AML-193 (cell line): ENCODE measurements at regions not wholly inside any gene's neighbourhood (a gene's known extent, or its start where the extent isn't known, plus 50 kb on each side); places are given as distances from the start of the nearest gene placed in this dataset.
"Not testable (repeated sequence)": the region's sequence is repeated elsewhere in the genome, so short reads cannot be mapped to it uniquely, and the experiment has no call there.

Experiments
- DNase-seq, 2 experiments: peaks; one replicate each; lab custom pipeline; 2025; lab: John Stamatoyannopoulos, UW

DNA sequence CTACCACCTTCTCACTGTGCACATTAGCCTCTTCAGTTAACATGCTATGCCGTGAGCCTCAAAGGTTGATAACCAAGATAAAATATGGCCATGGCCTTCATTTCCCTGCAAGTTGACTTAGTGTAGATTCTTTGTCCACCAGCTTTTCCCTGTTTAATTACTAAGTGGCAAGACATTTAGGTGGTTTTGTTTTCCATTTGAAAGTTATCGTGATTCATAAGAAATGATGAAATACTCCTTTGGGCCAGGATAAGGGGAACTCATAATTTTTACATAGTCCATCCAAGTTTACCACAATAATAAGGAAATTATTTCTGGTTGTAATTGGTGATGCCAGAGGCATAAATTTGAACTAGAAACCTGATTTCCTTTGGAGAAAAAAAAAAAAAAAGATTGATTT is 609.6 kb downstream of the TAF11L14 start:
- no peak for DNase-seq

DNA sequence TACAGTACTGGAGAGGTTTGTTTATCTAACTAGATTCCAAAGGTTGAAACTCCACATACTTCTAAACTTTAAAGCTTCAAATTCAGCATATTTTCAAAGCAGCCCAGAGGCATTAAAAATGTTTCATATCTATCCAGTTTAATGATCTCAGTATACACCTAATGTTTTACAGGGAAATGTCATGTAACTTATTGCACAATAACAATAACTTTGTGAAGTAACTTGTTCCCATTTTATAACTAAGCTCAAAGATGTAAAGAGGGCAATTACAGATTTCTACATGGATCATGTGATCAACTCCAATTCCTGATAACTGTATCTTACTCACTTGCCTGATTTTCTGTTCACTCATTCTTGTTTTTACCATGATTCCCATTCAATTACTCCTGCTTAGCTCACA is 610.0 kb downstream of the TAF11L14 start:
- no peak for DNase-seq

DNA sequence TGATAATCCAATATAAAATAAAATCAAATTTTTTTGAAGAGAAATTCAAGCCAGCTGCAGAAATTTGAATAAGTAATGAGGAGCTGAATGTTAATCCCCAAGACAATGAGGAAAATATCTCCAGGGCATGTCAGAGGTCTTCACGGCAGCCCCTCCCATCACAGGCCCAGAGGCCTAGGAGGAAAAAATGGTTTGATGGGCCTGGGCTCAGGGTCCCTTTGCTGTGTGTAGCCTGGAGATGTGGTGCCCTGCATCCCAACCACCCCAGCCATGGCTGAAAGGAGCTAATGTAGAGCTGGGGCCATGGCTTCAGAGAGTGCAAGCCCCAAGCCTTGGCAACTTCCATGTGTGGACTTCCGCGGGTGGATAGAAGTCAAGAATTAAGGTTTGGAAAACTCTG is 618.3 kb downstream of the TAF11L14 start:
- no peak for DNase-seq

DNA sequence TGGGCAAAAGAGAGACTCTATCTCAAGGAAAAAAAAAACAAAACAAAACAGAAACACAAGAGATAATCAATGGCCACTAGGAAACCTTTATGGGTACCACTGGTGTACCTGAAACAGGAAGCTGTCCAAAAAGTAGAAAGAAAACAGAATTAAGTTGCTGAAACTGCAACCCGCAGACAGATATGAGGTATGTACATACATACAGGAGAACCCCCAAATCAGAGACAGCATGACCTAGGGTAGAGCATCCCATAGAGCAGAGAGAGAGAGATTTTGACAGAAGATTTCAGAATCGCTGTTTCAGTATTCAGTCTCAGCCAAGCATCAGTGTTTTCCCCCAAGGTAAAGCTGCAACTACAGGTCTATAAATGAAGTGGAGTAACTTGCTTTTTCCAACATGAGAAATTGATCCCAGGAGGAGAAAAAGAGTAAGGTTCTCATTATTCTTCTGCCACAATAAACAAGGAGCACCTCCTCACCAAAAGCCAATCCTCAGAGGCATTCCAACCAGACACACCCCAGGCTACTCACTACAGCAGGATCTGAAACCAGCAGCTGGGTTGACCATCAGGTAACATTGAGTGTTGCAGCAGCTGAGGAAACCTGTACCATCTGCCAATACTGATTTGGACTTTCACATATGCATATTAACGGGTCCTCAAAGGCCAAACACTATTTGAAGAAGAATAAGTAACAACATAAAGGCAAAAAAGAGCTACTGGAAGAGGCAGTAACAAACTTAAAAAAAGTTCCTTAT is 630.0 kb downstream of the TAF11L14 start:
- DNase-seq, result no peak

DNA sequence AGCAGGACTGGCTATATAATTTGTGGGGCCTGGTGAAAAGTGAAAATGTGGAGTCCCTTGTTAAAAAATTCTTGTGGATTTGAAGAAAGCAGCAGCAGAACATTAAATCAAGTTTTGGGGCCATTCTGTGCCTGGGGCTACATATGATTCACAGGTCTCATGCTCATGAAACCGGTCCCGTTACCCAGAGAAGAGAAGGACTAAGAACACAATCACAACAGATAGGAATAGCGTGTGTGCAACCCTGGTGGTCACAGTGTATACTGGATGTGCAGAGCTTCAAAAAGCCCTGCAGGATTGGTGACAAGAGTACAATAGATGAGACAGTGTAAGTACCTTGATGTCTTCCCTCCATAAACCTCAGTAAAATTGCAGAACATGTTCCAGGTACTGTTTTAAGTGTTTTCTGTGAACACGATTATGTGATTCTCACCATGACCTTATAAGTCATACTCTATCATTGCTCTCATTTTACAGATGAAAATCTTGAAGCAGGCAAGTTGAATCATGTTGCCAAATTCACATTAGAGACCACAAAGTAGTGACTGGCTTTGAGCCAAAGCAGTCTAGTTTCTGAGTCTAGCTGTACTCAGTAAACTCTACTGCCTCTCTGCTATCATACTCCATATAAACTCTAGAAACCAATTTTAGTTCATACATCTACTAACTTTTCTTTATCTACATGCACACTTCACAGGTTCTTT is 636.5 kb downstream of the TAF11L14 start:
- no peak for DNase-seq

DNA sequence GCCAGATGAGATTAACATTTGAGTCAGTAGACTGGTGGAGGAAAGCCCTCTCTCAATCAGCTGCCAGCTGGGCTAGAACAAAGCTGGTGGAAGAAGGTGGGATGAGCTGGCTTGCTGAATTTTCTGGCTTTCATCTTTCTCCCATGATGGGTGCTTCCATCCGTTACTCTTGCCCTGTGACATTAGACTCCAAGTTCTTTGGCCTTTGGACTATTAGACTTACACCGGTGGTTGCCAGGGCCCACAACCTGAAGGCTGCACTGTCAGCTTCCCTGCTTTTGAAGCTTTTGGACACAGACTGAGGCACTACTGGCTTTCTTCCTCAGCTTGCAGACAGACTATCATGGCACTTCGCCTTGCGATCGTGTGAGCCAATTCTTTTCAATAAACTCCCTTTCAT is 642.7 kb downstream of the TAF11L14 start:
- DNase-seq, result no peak

DNA sequence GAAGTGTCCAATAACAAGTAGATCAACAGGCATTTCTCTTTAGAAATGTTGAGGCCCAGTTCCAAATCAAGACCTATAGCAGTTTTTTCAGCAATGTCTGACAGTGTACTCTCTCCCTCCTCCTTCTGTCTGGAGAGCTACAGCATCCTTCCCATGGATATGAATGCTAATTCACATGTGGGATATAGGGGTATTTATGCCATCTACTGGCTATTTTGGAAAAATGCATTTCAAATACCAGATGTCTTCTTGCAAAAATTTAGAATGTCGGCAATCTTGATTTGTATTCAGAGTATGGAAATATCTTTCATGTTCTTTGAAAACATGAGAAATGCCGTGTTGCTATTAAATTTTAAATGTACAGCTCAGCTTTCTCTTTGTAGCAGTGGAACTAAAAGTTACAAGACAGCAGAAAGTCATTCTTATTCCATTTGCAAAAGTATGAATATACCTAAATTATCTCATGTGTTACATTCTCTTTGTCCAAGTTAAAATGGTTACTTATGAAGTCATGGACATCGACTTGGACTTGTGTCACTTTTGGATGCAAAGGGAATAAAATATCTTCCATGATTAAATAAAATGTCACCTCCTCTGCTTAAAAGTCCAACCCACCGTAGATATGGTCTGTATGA is 647.8 kb downstream of the TAF11L14 start:
- peak; percentile 20 to 38 for DNase-seq

DNA sequence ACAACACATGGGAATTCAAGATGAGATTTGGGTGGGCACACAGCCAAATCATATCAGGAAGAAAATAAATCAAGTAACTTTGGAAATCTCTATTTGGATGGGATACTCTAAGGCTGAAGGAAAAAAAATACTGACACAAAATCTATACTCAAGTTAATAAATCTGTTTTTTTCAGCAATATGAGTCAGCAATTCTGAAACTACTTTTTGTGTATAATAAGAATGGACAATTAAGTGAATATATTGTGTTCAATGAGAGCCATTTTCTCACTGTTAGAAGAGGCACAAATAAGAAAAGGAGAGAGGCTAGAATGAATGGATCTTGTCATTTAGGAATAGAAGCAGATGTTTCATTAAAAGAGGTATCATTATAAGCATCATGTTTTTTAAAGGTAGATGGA is 651.0 kb downstream of the TAF11L14 start:
- no peak for DNase-seq

DNA sequence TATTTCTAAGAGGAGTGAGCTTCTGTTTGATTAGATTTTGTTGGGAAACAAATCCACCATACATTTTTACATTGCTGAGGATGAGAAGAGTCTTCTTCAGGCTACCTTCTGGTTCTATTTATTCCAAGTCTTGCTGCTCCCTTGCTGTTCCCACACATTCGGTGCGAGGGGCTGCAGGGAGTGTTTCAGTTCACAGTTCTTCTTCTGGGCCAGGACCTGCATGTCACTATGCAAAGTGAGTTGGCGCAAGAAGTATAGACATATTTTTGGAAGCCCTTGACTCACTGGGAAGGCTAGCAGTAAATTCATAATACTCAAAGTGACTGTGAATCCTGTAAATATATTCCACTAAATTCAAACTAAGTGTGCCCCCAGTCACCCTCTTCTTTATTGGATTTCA is 657.9 kb downstream of the TAF11L14 start:
- no peak for DNase-seq

DNA sequence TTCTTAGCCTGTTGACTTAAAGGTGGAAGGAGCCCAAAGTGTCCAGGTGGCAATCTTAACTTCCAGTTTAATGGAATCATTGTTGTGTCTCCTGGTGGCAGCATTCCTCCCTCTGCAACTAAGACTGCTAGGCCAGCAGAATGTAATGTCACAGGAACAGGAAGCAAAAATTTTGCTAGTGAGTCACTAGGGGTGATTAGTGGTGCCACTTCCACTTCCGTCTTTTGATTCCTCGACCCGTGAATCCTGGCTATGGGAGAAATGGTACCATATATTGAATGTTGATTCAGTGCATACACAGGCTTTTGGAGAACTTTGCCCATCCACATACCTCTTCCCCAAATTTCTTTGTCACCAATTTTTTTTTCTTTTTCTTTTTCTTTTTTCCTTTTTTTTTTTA is 661.4 kb downstream of the TAF11L14 start:
- DNase-seq, result not testable (repeated sequence)

DNA sequence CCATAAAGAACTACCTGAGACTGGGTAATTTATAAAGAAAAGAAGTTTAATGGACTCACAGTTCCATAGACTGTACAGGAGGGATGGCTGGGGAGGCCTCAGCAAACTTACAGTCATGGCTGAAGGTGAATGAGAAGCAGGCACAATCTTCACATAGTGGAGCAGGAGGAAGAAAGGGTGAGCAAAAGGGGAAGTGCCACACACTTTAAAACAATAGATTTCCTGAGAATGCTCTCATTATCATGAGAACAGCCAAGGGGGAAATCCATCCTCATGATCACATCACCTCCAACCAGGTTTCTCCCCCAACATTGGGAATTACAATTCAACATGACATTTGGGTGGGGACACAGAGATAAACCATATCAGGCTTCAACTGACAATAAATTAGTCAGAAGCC is 664.9 kb downstream of the TAF11L14 start:
- DNase-seq, result no peak

DNA sequence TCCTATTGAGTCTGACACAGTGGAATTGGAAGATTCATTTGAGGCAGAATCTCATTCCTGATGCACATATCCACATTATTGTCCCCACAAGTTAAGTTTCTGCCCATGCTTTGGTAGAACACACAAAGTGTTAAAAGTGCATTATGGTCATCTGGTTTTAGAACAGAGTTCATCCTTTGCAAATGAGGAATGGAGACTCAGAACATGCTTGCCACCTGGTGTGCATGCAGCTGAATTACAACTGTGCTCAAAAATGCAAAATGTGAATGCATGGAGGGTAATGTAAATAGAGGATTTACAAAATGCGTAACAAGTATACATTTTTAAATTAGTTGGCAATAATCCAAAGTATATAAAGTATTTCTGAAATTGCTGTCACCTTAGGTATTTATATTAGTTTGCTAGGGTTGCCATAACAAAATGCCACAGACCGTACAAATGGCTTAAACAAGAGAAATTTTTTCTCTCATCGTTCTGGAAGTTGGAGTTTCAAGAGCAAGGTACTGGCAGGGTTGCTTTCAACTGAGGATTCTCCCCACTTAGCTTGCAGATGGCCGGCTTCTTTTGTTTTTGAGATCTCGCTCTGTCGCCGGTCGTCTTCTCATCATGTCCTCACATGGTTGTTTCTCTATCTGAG is 671.1 kb downstream of the TAF11L14 start:
- DNase-seq, result peak; percentile 3 to 9

DNA sequence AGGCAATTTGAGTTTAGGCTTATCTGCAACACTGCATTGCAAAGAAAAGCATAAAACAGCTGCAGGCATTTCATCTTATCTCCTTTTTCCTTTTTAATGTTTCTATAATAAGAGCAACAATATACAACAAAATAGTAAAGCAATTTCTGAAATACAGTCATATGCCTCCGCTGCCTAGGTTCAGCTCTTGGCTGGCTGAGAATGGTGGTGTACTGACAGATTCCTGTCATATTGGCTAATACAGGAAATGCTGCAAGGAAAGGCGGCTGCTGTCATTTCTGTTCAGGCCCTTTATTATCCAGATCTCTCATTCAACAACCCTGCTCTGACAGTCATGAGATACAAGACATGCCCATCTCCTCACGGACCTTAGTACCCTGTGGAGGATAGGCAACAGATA is 677.0 kb downstream of the TAF11L14 start:
- no peak for DNase-seq

DNA sequence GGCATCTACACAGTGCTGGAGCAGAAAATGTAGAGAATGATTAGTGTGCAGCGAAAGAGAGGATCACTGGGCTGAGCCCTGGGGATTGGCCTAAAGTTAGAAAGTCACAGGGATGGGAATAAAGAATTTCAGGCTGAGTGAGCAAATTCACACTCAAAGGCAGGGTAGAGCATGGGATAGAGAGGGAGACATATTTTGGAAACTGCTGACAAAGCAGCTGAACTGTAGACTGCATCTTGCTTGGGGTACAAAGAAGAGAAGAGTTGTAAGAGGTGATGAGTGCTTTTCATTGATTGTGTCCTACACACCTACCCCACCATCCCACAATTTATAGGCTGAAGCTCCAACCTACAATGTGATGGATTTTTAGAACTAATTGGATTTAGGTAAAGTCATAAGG is 677.8 kb downstream of the TAF11L14 start:
- no peak for DNase-seq

DNA sequence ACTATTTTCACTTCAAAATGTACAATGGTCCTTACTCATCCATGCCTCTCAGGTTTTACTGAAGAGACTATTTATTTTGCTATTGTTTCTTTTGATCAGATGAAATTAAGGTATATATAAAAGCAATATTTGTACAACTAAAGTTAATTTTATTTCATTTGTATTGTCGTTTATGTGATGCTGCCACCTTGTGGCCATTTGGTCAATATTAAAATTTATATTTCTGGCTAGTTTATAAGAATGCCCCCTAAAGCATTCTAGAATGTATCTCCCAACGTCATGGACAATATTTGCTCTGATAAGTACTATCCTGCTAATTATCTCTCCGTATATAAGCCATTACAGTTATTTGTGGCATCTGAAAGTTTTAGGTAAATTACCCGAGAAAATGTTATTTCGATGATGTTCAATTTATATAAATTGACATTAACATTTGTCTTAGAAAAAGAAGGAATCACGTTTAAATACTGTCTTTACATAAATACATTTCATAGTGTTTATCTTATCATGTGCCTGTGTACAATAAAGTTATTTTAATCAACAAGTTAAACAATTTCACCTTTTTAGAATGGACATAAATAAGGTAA is 680.0 kb downstream of the TAF11L14 start:
- DNase-seq, result peak; percentile 7 to 8

DNA sequence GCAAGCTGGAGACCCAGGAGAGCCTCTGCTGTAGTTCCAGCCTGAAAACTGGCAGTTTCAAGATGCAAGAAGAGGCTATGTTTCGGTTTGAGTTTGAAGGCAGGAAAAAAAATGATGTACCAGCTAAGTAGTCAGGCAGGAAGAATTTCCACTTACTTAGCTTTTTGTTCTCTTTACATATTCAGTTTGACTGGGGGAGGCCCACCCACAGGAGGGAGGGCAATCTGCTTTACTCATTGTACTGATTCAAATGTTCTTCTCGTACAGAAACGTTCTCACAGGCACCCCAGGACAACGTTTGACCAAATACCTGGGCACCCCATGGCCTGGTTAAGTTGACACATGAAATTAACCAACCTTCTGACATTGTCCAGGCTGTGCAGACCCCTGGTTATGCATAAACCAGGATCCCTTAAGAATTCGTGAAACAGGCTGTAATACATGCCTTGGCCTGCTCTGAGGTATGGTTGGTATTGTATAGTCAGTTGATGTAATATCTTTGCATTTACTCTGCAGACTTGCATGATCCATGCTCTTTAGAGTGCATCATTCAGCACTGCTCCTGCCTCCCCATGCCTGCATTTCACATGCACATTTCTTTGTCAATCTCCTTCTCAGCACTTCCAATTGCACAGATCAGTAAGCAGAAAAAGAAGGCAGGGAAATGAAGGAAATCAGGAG is 687.1 kb downstream of the TAF11L14 start:
- no peak for DNase-seq

DNA sequence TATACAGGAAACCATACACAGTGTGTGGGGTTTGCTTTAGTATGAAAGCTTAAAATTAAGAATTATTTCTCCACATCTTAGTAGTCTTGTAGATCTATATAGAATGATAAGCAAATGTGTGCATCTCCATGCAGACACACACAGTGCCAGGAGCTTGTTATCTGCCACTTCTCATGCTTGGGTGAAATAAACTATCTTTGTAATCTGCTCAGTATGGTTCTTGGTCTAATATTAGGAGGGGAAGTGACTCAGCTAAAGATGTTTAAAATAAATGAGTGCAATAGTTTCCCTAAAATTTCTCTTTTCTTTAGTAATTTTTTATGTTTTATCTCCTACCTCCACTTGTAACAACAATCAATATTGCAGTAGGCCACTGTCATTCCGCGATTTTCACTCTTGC is 689.6 kb downstream of the TAF11L14 start:
- DNase-seq, result no peak

DNA sequence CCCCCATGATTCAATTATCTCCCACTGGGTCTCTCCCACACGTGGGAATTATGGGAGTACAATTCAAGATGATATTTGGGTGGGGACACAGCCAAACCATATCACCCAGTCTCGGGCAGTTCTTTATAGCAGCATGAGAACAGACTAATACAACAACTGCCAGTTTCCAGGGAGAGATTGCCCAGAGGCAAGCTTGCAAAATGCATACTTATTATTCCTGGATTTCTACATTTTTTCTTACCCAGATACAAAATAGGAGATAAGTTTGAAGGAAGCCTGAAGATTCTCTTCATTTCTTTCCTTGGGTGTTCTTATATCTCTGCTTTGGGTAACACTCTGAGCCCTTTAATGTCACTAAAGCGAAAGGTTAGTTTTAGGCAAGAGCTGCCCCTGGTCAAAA is 691.2 kb downstream of the TAF11L14 start:
- no peak for DNase-seq

DNA sequence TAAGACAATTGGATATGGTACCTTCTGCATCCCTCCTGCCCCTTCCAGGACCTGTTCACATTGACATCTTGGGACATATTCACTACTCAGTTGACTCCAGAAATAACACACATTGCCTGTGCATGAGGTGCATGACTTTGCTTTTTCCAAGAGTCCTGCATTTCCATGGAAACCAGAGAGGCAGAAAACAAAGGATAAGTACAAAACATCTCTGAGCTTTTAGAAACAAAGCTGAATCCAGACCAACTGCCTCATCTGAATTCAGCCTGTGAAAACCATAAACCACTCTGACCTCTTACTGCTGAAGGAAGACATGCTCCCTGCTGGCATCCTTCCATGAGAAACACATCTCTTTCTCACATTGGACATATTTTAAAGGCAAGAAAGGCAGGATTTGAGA is 695.1 kb downstream of the TAF11L14 start:
- DNase-seq, result no peak

DNA sequence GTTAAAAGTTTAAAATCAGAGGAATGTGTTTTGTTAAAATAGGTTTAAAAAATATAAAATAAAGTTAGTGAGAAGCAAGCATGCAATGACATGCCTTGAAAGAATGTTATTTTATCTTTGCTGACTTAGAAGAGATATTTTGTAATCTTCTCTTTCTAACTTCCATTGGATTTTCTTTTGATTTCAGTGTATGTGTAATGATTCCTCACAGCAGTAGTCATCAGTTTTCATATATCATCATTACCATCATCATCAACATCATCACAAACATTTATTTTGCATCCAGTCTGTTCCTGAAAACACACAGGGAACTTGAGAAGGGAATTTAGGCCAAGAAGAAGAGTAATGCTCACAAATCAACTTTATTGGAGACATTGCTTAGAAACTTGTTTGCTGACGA is 699.6 kb downstream of the TAF11L14 start:
- DNase-seq, result no peak

DNA sequence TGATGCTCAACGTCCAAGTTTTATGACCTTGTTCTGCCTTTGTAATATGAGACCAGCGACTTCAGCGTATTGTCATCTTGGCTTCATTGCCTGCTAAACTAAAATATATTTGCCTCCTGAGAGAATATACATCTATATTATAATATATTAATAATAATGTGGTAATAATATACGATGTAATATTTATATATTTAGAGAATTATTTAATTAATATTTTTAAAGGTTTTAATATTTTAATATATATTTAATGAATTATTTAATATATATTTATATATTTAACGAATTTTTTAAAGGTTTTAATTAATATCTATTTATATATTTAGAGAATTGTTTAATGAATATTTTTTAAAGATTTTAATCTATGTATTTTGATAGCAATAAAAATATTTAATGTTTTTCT is 700.7 kb downstream of the TAF11L14 start:
- no peak for DNase-seq

DNA sequence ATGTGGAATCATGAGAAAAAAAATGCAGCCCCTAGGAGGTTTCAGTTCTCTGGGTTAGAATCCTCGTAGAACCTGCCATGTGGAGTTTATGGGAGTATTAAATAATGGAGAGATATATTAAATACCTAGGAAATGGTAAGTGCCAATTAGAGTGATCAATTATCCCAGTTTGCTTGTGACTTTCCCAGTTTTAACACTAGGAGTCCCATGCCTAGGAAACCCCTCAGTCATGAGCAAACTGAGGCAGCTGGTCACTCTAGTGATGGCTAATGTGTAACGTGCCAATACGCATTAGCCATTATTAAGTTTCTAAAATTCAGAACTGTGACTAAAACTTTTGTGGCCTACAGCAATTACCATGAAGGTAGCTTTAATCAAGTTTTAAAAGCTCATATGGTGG is 720.6 kb downstream of the TAF11L14 start:
- no peak for DNase-seq
